ENCODE measurements at regions not wholly inside any gene's neighbourhood (a gene's known extent, or its start where the extent isn't known, plus 50 kb on each side); places are given as distances from the start of the nearest gene placed in this dataset.

GRCh38 chr19:31160336-31160926 is 188.8 kb downstream of the TSHZ3 start:
- Histone ChIP-seq H3K4me3 (replicated peaks; ENCODE audit: low read depth, low read length) (no peak overlapping the region), H3K27me3 (replicated peaks; ENCODE audit: control insufficient read depth, insufficient read depth, low read length) (no peaks in the 10 kb centered on the region), H3K36me3 (ENCODE audit: control insufficient read depth, insufficient read depth, low read length) (no peaks in the 10 kb centered on the region)
- TF ChIP-seq CTCF (IDR thresholded peaks at IDR 0.05; ENCODE audit: insufficient read depth, low read length, poor library complexity, severe bottlenecking) = no peak
- DNase-seq (ENCODE audit: extremely low read depth, insufficient read length) = no peak

- no peaks in the 10 kb centered on the region for H3K27me3 ChIP-seq (replicated peaks; ENCODE audit: control insufficient read depth, insufficient read depth, low read length)
- no peak overlapping the region for H3K4me3 ChIP-seq (replicated peaks; ENCODE audit: low read depth, low read length)
- no peaks in the 10 kb centered on the region for H3K36me3 ChIP-seq (ENCODE audit: control insufficient read depth, insufficient read depth, low read length)
- no peak for DNase-seq (ENCODE audit: extremely low read depth, insufficient read length)
- TF ChIP-seq CTCF (IDR thresholded peaks at IDR 0.05; ENCODE audit: insufficient read depth, low read length, poor library complexity, severe bottlenecking) = no peak
Observed at GRCh38 chr19:31154021-31154420, 195.2 kb downstream of the TSHZ3 start.

- H3K4me3 ChIP-seq (replicated peaks; ENCODE audit: low read depth, low read length) = no peak overlapping the region
- H3K36me3 ChIP-seq (ENCODE audit: control insufficient read depth, insufficient read depth, low read length) = no peaks in the 10 kb centered on the region
- no peak for TF ChIP-seq CTCF (IDR thresholded peaks at IDR 0.05; ENCODE audit: insufficient read depth, low read length, poor library complexity, severe bottlenecking)
- no peaks in the 10 kb centered on the region for H3K27me3 ChIP-seq (replicated peaks; ENCODE audit: control insufficient read depth, insufficient read depth, low read length)
- DNase-seq (ENCODE audit: extremely low read depth, insufficient read length) = no peak
Observed at GRCh38 chr19:31152906-31153305, 196.3 kb downstream of the TSHZ3 start.

GRCh38 chr19:31149441-31149941 is 199.7 kb downstream of the TSHZ3 start:
- no peak for TF ChIP-seq CTCF (IDR thresholded peaks at IDR 0.05; ENCODE audit: insufficient read depth, low read length, poor library complexity, severe bottlenecking)
- no peak overlapping the region for H3K4me3 ChIP-seq (replicated peaks; ENCODE audit: low read depth, low read length)
- DNase-seq (ENCODE audit: extremely low read depth, insufficient read length) = no peak
- no peaks in the 10 kb centered on the region for H3K27me3 ChIP-seq (replicated peaks; ENCODE audit: control insufficient read depth, insufficient read depth, low read length)
- H3K36me3 ChIP-seq (ENCODE audit: control insufficient read depth, insufficient read depth, low read length) = no peaks in the 10 kb centered on the region

- DNase-seq (ENCODE audit: extremely low read depth, insufficient read length) = no peak
- TF ChIP-seq CTCF (IDR thresholded peaks at IDR 0.05; ENCODE audit: insufficient read depth, low read length, poor library complexity, severe bottlenecking) = no peak
- Histone ChIP-seq H3K36me3 (ENCODE audit: control insufficient read depth, insufficient read depth, low read length) (no peaks in the 10 kb centered on the region), H3K27me3 (replicated peaks; ENCODE audit: control insufficient read depth, insufficient read depth, low read length) (no peaks in the 10 kb centered on the region), H3K4me3 (replicated peaks; ENCODE audit: low read depth, low read length) (no peak overlapping the region)
Observed at GRCh38 chr19:31148671-31149070, 200.6 kb downstream of the TSHZ3 start.

- no peak for DNase-seq (ENCODE audit: extremely low read depth, insufficient read length)
- H3K36me3 ChIP-seq (ENCODE audit: control insufficient read depth, insufficient read depth, low read length) = no peaks in the 10 kb centered on the region
- no peaks in the 10 kb centered on the region for H3K27me3 ChIP-seq (replicated peaks; ENCODE audit: control insufficient read depth, insufficient read depth, low read length)
- H3K4me3 ChIP-seq (replicated peaks; ENCODE audit: low read depth, low read length) = no peak overlapping the region
- TF ChIP-seq CTCF (IDR thresholded peaks at IDR 0.05; ENCODE audit: insufficient read depth, low read length, poor library complexity, severe bottlenecking) = no peak
Observed at GRCh38 chr19:31147234-31147633, 202.0 kb downstream of the TSHZ3 start.
